Lower lobe of right lung (tissue), 2 donors: ENCODE measurements at regions not wholly inside any gene's neighbourhood (a gene's known extent, or its start where the extent isn't known, plus 50 kb on each side); places are given as distances from the start of the nearest gene placed in this dataset.
A peak's percentile ranks its signal among the peaks of the same experiment; 100 is the strongest.

Experiments
- ATAC-seq, 2 donors: fragments of 200-7000 bp; cut with Tn5 transposase; one replicate each; pipeline ENCODE4 v1.9.1; 2020 to 2022; ENCODE audit warnings: mild to moderate bottlenecking in 2 of 2, moderate library complexity in 2 of 2
- DNase-seq: peaks from one replicate; pipeline ENCODE4 v3.0.0-alpha.2; 2020
- H3K27ac ChIP-seq: fragments of 200-600 bp; one replicate; pipeline ENCODE4 v1.8.0; 2022
- H3K27me3 ChIP-seq: fragments of 200-600 bp; one replicate; pipeline ENCODE4 v1.8.0; 2022; ENCODE audit warnings: low read depth
- H3K36me3 ChIP-seq: fragments of 200-600 bp; one replicate; pipeline ENCODE4 v1.8.0; 2022; ENCODE audit warnings: mild to moderate bottlenecking
- H3K4me1 ChIP-seq: fragments of 200-600 bp; one replicate; pipeline ENCODE4 v1.8.0; 2022
- H3K4me3 ChIP-seq: fragments of 200-600 bp; one replicate; pipeline ENCODE4 v1.8.0; 2022; ENCODE audit warnings: mild to moderate bottlenecking
- H3K9me3 ChIP-seq: fragments of 200-600 bp; one replicate; pipeline ENCODE4 v1.8.0; 2022
- intact Hi-C: fragments of 100-400 bp; cut with DNase I; formaldehyde crosslinking; loops from one replicate; pipeline ENCODE4 v1.11.0; 2022
- TF ChIP-seq, protein P1 (sequence below): fragments of 200-600 bp; IDR thresholded peaks from one replicate; pipeline ENCODE4 v1.8.0; 2022; ENCODE audit warnings: antibody characterized with exemption, mild to moderate bottlenecking
- donor health status: DM: no; HTN: yes; CAD: no; lungs with severe emphysema.

DNA sequence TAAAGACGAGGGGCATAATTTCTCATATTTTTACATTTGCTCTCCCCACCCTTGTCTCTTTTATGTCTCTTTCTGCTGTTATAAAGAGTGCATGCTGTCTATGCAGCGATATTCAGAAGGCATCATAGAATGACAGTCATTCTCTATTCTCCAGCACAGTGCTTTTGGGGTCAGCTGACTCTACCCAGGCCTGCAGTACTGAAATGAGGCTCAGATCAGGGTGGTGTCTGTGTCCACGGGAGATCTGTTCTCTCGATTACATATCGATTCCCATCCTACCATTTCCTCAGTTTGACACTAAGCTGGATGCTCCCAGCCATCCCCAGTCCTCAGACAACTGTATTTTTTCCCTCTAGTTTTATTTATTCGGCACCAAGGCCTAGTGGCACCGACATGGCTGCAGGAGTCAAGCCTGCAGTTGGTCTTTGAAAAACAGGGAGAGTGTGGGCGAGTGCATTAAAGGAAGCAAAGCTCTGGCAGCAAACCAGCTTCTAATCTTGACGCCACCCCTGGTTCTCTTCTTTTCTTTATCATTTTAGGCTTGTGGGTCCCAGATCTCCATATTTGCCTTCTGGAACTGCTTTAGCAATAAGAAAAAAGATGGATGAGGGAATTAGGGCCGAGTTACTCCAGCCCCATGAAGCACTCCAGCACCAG, 71.6 kb upstream of the PICALM start:
- TF ChIP-seq, protein P1, sequence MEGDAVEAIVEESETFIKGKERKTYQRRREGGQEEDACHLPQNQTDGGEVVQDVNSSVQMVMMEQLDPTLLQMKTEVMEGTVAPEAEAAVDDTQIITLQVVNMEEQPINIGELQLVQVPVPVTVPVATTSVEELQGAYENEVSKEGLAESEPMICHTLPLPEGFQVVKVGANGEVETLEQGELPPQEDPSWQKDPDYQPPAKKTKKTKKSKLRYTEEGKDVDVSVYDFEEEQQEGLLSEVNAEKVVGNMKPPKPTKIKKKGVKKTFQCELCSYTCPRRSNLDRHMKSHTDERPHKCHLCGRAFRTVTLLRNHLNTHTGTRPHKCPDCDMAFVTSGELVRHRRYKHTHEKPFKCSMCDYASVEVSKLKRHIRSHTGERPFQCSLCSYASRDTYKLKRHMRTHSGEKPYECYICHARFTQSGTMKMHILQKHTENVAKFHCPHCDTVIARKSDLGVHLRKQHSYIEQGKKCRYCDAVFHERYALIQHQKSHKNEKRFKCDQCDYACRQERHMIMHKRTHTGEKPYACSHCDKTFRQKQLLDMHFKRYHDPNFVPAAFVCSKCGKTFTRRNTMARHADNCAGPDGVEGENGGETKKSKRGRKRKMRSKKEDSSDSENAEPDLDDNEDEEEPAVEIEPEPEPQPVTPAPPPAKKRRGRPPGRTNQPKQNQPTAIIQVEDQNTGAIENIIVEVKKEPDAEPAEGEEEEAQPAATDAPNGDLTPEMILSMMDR, result no peak
- no peak for ATAC-seq
- no peak for DNase-seq
- H3K4me1 ChIP-seq, result peaks cover 63% of the 10 kb centered on the region
- peak overlapping the region; percentile 60 for H3K27ac ChIP-seq
- intact Hi-C loops, result no loop called here
- H3K36me3 ChIP-seq, result no peaks in the 10 kb centered on the region
- H3K9me3 ChIP-seq, result no peaks in the 10 kb centered on the region
- no peaks in the 10 kb centered on the region for H3K27me3 ChIP-seq
- H3K4me3 ChIP-seq, result no peak overlapping the region

DNA sequence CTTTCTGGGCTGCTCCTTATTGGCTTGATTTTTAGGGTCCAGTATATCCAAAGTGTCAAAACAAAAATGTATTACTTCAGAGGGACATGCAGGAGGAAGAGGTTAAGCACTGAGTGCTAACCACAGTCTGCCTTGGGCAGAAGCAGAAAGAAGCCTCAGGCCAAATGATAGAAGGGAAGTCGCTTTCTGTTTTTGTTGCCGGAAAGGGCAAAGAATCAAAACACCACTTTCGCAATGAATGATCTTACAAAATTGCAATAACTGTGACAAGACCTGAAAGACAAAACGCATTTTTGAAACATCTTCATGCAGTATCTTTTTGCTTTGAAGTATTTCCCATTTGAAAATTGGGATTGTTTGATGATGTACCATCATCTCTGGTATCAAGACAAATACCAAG, 70.1 kb upstream of the PICALM start:
- Histone ChIP-seq H3K27me3 (no peaks in the 10 kb centered on the region), H3K4me3 (no peak overlapping the region), H3K9me3 (no peaks in the 10 kb centered on the region), H3K4me1 (peaks cover 55% of the 10 kb centered on the region), H3K27ac (peak overlapping the region; percentile 60), H3K36me3 (no peaks in the 10 kb centered on the region)
- ATAC-seq, result peak; percentile 49 to 72
- intact Hi-C loops, result no loop called here
- TF ChIP-seq, protein P1, result no peak
- DNase-seq, result no peak

DNA sequence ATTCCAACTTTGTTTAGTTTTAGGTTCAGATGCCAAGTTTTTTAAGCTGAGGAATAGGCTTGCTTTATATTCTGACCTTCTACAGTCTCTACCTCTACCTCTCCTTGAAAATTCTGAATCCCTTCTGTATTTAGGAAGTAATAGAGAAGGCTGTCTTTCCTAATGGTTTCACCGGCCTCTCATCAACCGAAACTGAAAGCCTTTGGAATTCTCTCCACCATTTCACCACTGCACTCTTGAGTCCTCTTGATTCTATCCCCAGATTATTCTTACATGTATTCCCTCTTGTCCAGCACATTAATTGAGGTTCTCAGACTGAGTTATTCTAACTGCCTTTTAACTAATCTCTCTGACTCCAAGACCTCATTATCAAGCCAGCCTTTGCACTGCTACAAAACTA, 67.7 kb upstream of the PICALM start:
- ATAC-seq (peak in 1 of 2 donors; percentile 55), DNase-seq (no peak)
- H3K9me3 ChIP-seq, result no peaks in the 10 kb centered on the region
- no peaks in the 10 kb centered on the region for H3K27me3 ChIP-seq
- intact Hi-C loops, result no loop called here
- TF ChIP-seq, protein P1, result no peak
- H3K4me1 ChIP-seq, result peaks cover 42% of the 10 kb centered on the region
- H3K4me3 ChIP-seq, result no peak overlapping the region
- no peaks in the 10 kb centered on the region for H3K36me3 ChIP-seq
- H3K27ac ChIP-seq, result no peak overlapping the region

DNA sequence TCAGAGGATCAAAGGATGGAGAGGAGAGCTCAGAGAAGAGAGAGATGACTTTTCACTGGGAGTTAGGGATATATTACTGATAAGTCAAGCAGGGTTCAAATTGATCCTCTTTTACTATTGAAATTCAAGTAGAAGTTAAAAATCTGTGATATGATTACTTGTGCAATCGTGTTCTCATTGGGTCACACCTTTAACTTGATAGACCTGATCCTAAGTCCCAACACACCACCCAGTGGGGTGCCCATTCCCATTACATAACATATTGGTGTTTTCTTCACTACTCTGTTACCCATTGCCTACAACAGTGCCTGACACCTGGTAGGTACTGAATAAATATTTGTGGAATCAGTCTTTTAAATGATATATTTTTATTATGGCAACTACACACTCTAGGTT, 66.4 kb upstream of the PICALM start:
- H3K4me1 ChIP-seq, result peaks cover 29% of the 10 kb centered on the region
- H3K9me3 ChIP-seq, result no peaks in the 10 kb centered on the region
- H3K27ac ChIP-seq, result no peak overlapping the region
- H3K4me3 ChIP-seq, result no peak overlapping the region
- intact Hi-C loops, result no loop called here
- ATAC-seq (no peak), DNase-seq (no peak)
- TF ChIP-seq, protein P1, result no peak
- H3K27me3 ChIP-seq, result no peaks in the 10 kb centered on the region
- no peaks in the 10 kb centered on the region for H3K36me3 ChIP-seq

DNA sequence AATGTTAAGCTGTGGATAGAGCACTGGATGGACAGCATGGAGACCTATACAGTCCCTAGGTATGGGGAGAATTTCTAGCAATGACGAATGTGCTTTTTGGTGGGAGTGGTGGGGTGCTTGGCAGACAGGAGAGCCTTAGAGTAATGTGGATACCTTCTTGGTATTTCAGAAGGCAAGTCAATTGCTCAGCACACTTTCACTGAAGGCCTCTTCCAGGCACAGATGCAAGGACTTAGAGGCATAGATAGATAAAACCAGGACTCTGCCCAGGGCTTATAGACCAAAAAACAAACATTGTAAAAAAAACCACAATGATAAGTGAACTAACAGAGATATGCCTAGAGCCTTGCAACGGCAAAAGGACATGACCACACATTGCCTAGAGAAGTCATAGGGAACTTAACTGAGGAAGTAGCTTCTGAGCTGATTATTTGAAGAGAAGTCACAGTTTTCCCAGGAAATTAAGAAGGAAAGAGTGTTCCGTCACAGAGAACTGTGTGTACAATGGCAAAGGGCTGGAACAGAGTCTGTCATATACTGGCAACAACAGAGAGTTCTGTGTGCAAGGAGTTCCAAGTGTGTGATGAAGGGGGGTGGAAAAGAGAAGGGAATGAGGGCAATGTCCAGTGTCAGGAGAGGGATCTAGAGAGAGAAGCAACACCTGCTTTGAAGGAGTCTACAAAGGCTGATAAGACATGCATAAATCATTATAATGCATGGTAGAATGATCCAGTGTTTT, 65.9 kb upstream of the PICALM start:
- H3K4me1 ChIP-seq, result peaks cover 24% of the 10 kb centered on the region
- H3K27ac ChIP-seq, result no peak overlapping the region
- TF ChIP-seq, protein P1, result no peak
- H3K36me3 ChIP-seq, result no peaks in the 10 kb centered on the region
- no peak overlapping the region for H3K4me3 ChIP-seq
- DNase-seq, result no peak
- intact Hi-C loops, result no loop called here
- no peaks in the 10 kb centered on the region for H3K27me3 ChIP-seq
- peak; percentile 35 to 37 for ATAC-seq
- H3K9me3 ChIP-seq, result no peaks in the 10 kb centered on the region
